Trophoblast cell (in vitro differentiated cells and primary cell): ENCODE measurements at regions not wholly inside any gene's neighbourhood (a gene's known extent, or its start where the extent isn't known, plus 50 kb on each side); places are given as distances from the start of the nearest gene placed in this dataset.

Source experiments
- DNase-seq, 2 donors: peaks; one replicate each; pipeline ENCODE4 v3.0.0-alpha.2; 2016
- H2AFZ ChIP-seq: 2 replicates; pipeline ENCODE4 v1.6.1; 2013; ENCODE audit warnings: low read length, moderate library complexity, mild to moderate bottlenecking; ENCODE audit not compliant: insufficient read depth, poor library complexity
- H2AK5ac ChIP-seq: 2 replicates; pipeline ENCODE4 v1.6.1; 2013; ENCODE audit warnings: mild to moderate bottlenecking, low read length
- H2BK120ac ChIP-seq: 2 replicates; pipeline ENCODE4 v1.6.1; 2013; ENCODE audit warnings: low read length, mild to moderate bottlenecking, moderate library complexity; ENCODE audit not compliant: insufficient read depth, poor library complexity
- H2BK12ac ChIP-seq: 2 replicates; pipeline ENCODE4 v1.6.1; 2013; ENCODE audit warnings: mild to moderate bottlenecking, low read length, moderate library complexity
- H2BK5ac ChIP-seq: 2 replicates; pipeline ENCODE4 v1.6.1; 2013; ENCODE audit warnings: low read length, low read depth, moderate library complexity, mild to moderate bottlenecking; ENCODE audit not compliant: poor library complexity
- H3K14ac ChIP-seq: 2 replicates; pipeline ENCODE4 v1.6.1; 2013; ENCODE audit warnings: mild to moderate bottlenecking, low read length
- H3K18ac ChIP-seq: 2 replicates; pipeline ENCODE4 v1.6.1; 2013; ENCODE audit warnings: mild to moderate bottlenecking, low read length
- H3K23ac ChIP-seq: 2 replicates; pipeline ENCODE4 v1.6.1; 2013; ENCODE audit warnings: low read length
- H3K27ac ChIP-seq: 2 replicates; pipeline ENCODE4 v1.5.1; 2013; ENCODE audit warnings: low read depth, mild to moderate bottlenecking, inconsistent platforms, low read length, moderate library complexity
- H3K27me3 ChIP-seq: 2 replicates; pipeline ENCODE4 v1.6.1; 2013; ENCODE audit warnings: inconsistent platforms, mild to moderate bottlenecking, low read length, moderate library complexity; ENCODE audit not compliant: insufficient read depth
- H3K36me3 ChIP-seq, 2 experiments: 1 replicate in 1 of 2; 2 replicates in 1 of 2; pipeline ENCODE4 v1.6.1; 2013; ENCODE audit warnings: low read length in 2 of 2, mild to moderate bottlenecking in 2 of 2, moderate library complexity in 1 of 2; ENCODE audit not compliant: insufficient read depth in 2 of 2, control insufficient read depth in 1 of 2
- H3K4ac ChIP-seq: 2 replicates; pipeline ENCODE4 v1.6.1; 2013; ENCODE audit warnings: low read depth, mild to moderate bottlenecking, low read length, moderate library complexity
- H3K4me1 ChIP-seq, 2 experiments: 1 replicate in 1 of 2; 2 replicates in 1 of 2; pipeline ENCODE4 v1.6.1; 2013; ENCODE audit warnings: low read length in 2 of 2, mild to moderate bottlenecking in 2 of 2, moderate library complexity in 1 of 2; ENCODE audit not compliant: insufficient read depth in 2 of 2, control insufficient read depth in 1 of 2
- H3K4me2 ChIP-seq: 2 replicates; pipeline ENCODE4 v1.6.1; 2013; ENCODE audit warnings: inconsistent platforms, mild to moderate bottlenecking, low read length, moderate library complexity
- H3K4me3 ChIP-seq: 2 replicates; pipeline ENCODE4 v1.5.1; 2013; ENCODE audit warnings: mild to moderate bottlenecking, low read depth, low read length, inconsistent platforms
- H3K79me1 ChIP-seq: one replicate; pipeline ENCODE4 v1.6.1; 2013; ENCODE audit warnings: low read length
- H3K79me2 ChIP-seq: 2 replicates; pipeline ENCODE4 v1.6.1; 2013; ENCODE audit warnings: low read length, mild to moderate bottlenecking; ENCODE audit not compliant: control insufficient read depth, insufficient read depth, poor library complexity
- H3K9ac ChIP-seq: 2 replicates; pipeline ENCODE4 v1.6.1; 2013; ENCODE audit warnings: mild to moderate bottlenecking, low read length
- H3K9me3 ChIP-seq: 2 replicates; pipeline ENCODE4 v1.6.1; 2013; ENCODE audit warnings: low read depth, mild to moderate bottlenecking, control low read depth, inconsistent platforms, low read length; ENCODE audit not compliant: insufficient read depth
- H4K12ac ChIP-seq: 2 replicates; pipeline ENCODE4 v1.6.1; 2013; ENCODE audit warnings: low read depth, mild to moderate bottlenecking, low read length, moderate library complexity
- H4K8ac ChIP-seq: 2 replicates; pipeline ENCODE4 v1.6.1; 2013; ENCODE audit warnings: low read depth, mild to moderate bottlenecking, low read length, moderate library complexity
- H4K91ac ChIP-seq: one replicate; pipeline ENCODE4 v1.6.1; 2013; ENCODE audit warnings: low read depth, mild to moderate bottlenecking, low read length, moderate library complexity
- WGBS: extraction: QIAGEN DNeasy Blood & Tissue Kit; methylation state at CpG from one replicate; pipeline ENCODE4 v1.1.7; 2013; ENCODE audit warnings: missing lambda C conversion rate; ENCODE audit not compliant: insufficient read length, insufficient coverage; ENCODE audit errors: extremely low coverage; 5-methylcytosine and 5-hydroxymethylcytosine counted together

GRCh38 chr7:16137944-16138343 lies 283.4 kb downstream of the CRPPA start:
- Histone ChIP-seq H3K9ac (no peak overlapping the region), H2BK120ac (no peak overlapping the region), H2AK5ac (no peak overlapping the region), H3K4me2 (no peak overlapping the region), H3K27ac (no peak overlapping the region), H2BK5ac (no peak overlapping the region), H4K8ac (no peak overlapping the region), H3K4me1 (no peaks in the 10 kb centered on the region), H3K27me3 (no peaks in the 10 kb centered on the region), H3K9me3 (no peaks in the 10 kb centered on the region), H3K4me3 (no peak overlapping the region), H3K36me3 (no peaks in the 10 kb centered on the region), H3K79me1 (no peaks in the 10 kb centered on the region), H3K23ac (no peak overlapping the region), H3K18ac (no peak overlapping the region), H4K91ac (no peak overlapping the region), H2BK12ac (no peak overlapping the region), H2AFZ (no peak overlapping the region), H3K14ac (no peak overlapping the region), H3K4ac (no peak overlapping the region), H3K79me2 (no peaks in the 10 kb centered on the region), H4K12ac (no peak overlapping the region)
- no CpG with 5 or more reads among the region's 2 CpGs for WGBS
- DNase-seq = no peak

- no peaks in the 10 kb centered on the region for H3K9me3 ChIP-seq
- H2BK5ac ChIP-seq = no peak overlapping the region
- no peak overlapping the region for H4K91ac ChIP-seq
- no peak for DNase-seq
- no CpG with 5 or more reads among the region's 2 CpGs for WGBS
- no peak overlapping the region for H2BK12ac ChIP-seq
- no peak overlapping the region for H2BK120ac ChIP-seq
- H3K18ac ChIP-seq = no peak overlapping the region
- no peaks in the 10 kb centered on the region for H3K27me3 ChIP-seq
- H3K79me1 ChIP-seq = no peaks in the 10 kb centered on the region
- no peak overlapping the region for H3K14ac ChIP-seq
- H3K4me1 ChIP-seq = no peaks in the 10 kb centered on the region
- no peak overlapping the region for H2AFZ ChIP-seq
- no peak overlapping the region for H3K4me3 ChIP-seq
- no peak overlapping the region for H4K12ac ChIP-seq
- H3K9ac ChIP-seq = no peak overlapping the region
- no peaks in the 10 kb centered on the region for H3K36me3 ChIP-seq
- no peak overlapping the region for H3K4me2 ChIP-seq
- H3K27ac ChIP-seq = no peak overlapping the region
- no peak overlapping the region for H3K23ac ChIP-seq
- H4K8ac ChIP-seq = no peak overlapping the region
- H3K79me2 ChIP-seq = no peaks in the 10 kb centered on the region
- H3K4ac ChIP-seq = no peak overlapping the region
- H2AK5ac ChIP-seq = no peak overlapping the region
These were observed 284.4 kb downstream of the CRPPA start for GRCh38 chr7:16136896-16137295.

- Histone ChIP-seq H3K14ac (no peak overlapping the region), H2AFZ (no peak overlapping the region), H3K4me3 (no peak overlapping the region), H3K18ac (no peak overlapping the region), H3K79me2 (no peaks in the 10 kb centered on the region), H2BK12ac (no peak overlapping the region), H2BK5ac (no peak overlapping the region), H3K4me1 (no peaks in the 10 kb centered on the region), H3K4me2 (no peak overlapping the region), H3K23ac (no peak overlapping the region), H3K79me1 (no peaks in the 10 kb centered on the region), H2AK5ac (no peak overlapping the region), H3K9ac (no peak overlapping the region), H4K12ac (no peak overlapping the region), H4K8ac (no peak overlapping the region), H2BK120ac (no peak overlapping the region), H3K27me3 (no peaks in the 10 kb centered on the region), H3K4ac (no peak overlapping the region), H4K91ac (no peak overlapping the region), H3K27ac (no peak overlapping the region), H3K9me3 (peaks cover 1% of the 10 kb centered on the region), H3K36me3 (no peaks in the 10 kb centered on the region)
- no peak for DNase-seq
These were observed 285.7 kb downstream of the CRPPA start for GRCh38 chr7:16135658-16136057.

GRCh38 chr7:16130111-16131110 lies 290.9 kb downstream of the CRPPA start:
- Histone ChIP-seq H3K23ac (no peak overlapping the region), H4K12ac (no peak overlapping the region), H3K27ac (no peak overlapping the region), H2AFZ (no peak overlapping the region), H2BK12ac (no peak overlapping the region), H3K4ac (no peak overlapping the region), H2BK120ac (no peak overlapping the region), H3K14ac (no peak overlapping the region), H2AK5ac (no peak overlapping the region), H2BK5ac (no peak overlapping the region), H3K79me1 (no peaks in the 10 kb centered on the region), H3K9ac (no peak overlapping the region), H3K27me3 (no peaks in the 10 kb centered on the region), H3K79me2 (no peaks in the 10 kb centered on the region), H3K18ac (no peak overlapping the region), H3K4me2 (no peak overlapping the region), H3K4me3 (no peak overlapping the region), H4K91ac (no peak overlapping the region), H4K8ac (no peak overlapping the region), H3K36me3 (no peaks in the 10 kb centered on the region), H3K9me3 (peaks cover 1% of the 10 kb centered on the region), H3K4me1 (no peaks in the 10 kb centered on the region)
- DNase-seq = no peak
- no CpG with 5 or more reads among the region's 1 CpG for WGBS
